Small intestine (tissue), 7 donors: ENCODE measurements at regions not wholly inside any gene's neighbourhood (a gene's known extent, or its start where the extent isn't known, plus 50 kb on each side); places are given as distances from the start of the nearest gene placed in this dataset.

Experiments used
- DNase-seq, 2 donors: peaks; one replicate each; pipeline versions ENCODE4 v3.0.0 to v3.0.0-alpha.2; 2013
- FAIRE-seq: peaks from 2 replicates; lab custom pipeline; 2012; peaks lifted over from hg19 to GRCh38; lab: Jason Lieb, UNC
- H3K27ac ChIP-seq, 3 donors: one replicate each; pipeline ENCODE4 v1.5.1; 2013; ENCODE audit warnings: low read length in 2 of 3, mild to moderate bottlenecking in 2 of 3, control low read depth in 1 of 3, inconsistent platforms in 1 of 3, low read depth in 1 of 3, moderate library complexity in 1 of 3
- H3K27me3 ChIP-seq, 3 donors: one replicate each; pipeline ENCODE4 v1.6.1; 2013; ENCODE audit warnings: low read length in 3 of 3, inconsistent platforms in 1 of 3; ENCODE audit not compliant: control insufficient read depth in 3 of 3, insufficient read depth in 3 of 3
- H3K36me3 ChIP-seq, 3 donors: one replicate each; pipeline ENCODE4 v1.6.1; 2013; ENCODE audit warnings: low read length in 3 of 3, inconsistent platforms in 1 of 3, low read depth in 1 of 3, mild to moderate bottlenecking in 1 of 3, moderate library complexity in 1 of 3; ENCODE audit not compliant: control insufficient read depth in 3 of 3, insufficient read depth in 2 of 3
- H3K4me1 ChIP-seq, 3 donors: one replicate each; pipeline ENCODE4 v1.6.1; 2013; ENCODE audit warnings: low read length in 2 of 3, inconsistent platforms in 1 of 3, low read depth in 1 of 3, mild to moderate bottlenecking in 1 of 3, moderate library complexity in 1 of 3; ENCODE audit not compliant: control insufficient read depth in 3 of 3, insufficient read depth in 2 of 3
- H3K4me3 ChIP-seq, 3 donors: one replicate each; pipeline ENCODE4 v1.5.1; 2013; ENCODE audit warnings: low read length in 3 of 3, control low read depth in 1 of 3, inconsistent platforms in 1 of 3, low read depth in 1 of 3, mild to moderate bottlenecking in 1 of 3, moderate library complexity in 1 of 3
- H3K9me3 ChIP-seq, 2 donors: one replicate each; pipeline ENCODE4 v1.6.1; 2013; ENCODE audit warnings: low read depth in 1 of 2, low read length in 1 of 2; ENCODE audit not compliant: control insufficient read depth in 2 of 2, insufficient read depth in 1 of 2
- WGBS, 3 donors: extraction: QIAGEN DNeasy Blood & Tissue Kit; methylation state at CpG; one replicate each; pipeline ENCODE4 v1.1.7; 2013; 5-methylcytosine and 5-hydroxymethylcytosine counted together
- donor health status: healthy with polysubstance abuse.
- donor health status: control.
- donor health status: control.
- donor health status: Bipolar disorder and iron deficiency.
- donor health status: healthy.

GRCh38 chr4:127174616-127175015 lies 458.1 kb upstream of the INTU start:
- Histone ChIP-seq H3K4me1 (no peaks in the 10 kb centered on the region), H3K27ac (no peak overlapping the region), H3K36me3 (no peaks in the 10 kb centered on the region), H3K9me3 (no peaks in the 10 kb centered on the region), H3K4me3 (no peak overlapping the region), H3K27me3 (no peaks in the 10 kb centered on the region)
- WGBS, 3 donors: 62 to 79% (median 69%) methylated on average over 2 of the region's 2 CpGs
- FAIRE-seq: no peak
- no peak for DNase-seq

- Histone ChIP-seq H3K27ac (no peak overlapping the region), H3K36me3 (no peaks in the 10 kb centered on the region), H3K4me3 (no peak overlapping the region), H3K4me1 (no peaks in the 10 kb centered on the region), H3K9me3 (peaks cover 0 to 6% of the 10 kb centered on the region in 2 donors), H3K27me3 (no peaks in the 10 kb centered on the region)
- no peak for FAIRE-seq
- WGBS, 3 donors: 28 to 41% (median 33%) methylated on average over 2 of the region's 2 CpGs
- no peak for DNase-seq
Measured at GRCh38 chr4:127179256-127180087, 453.3 kb upstream of the INTU start.

- DNase-seq (no peak), FAIRE-seq (no peak)
- Histone ChIP-seq H3K27ac (no peak overlapping the region), H3K4me3 (no peak overlapping the region), H3K27me3 (no peaks in the 10 kb centered on the region), H3K36me3 (no peaks in the 10 kb centered on the region), H3K9me3 (peaks cover 0 to 16% of the 10 kb centered on the region in 2 donors), H3K4me1 (no peaks in the 10 kb centered on the region)
Measured at GRCh38 chr4:127181001-127181400, 451.8 kb upstream of the INTU start.

- Histone ChIP-seq H3K36me3 (no peaks in the 10 kb centered on the region), H3K27me3 (no peaks in the 10 kb centered on the region), H3K9me3 (peaks cover 0 to 16% of the 10 kb centered on the region in 2 donors), H3K27ac (no peak overlapping the region), H3K4me1 (no peaks in the 10 kb centered on the region), H3K4me3 (no peak overlapping the region)
- FAIRE-seq (no peak), DNase-seq (no peak)
- 18 to 49% (median 18%) methylated on average over 1 of the region's 1 CpG for WGBS, 3 donors
Measured at GRCh38 chr4:127182687-127183086, 450.1 kb upstream of the INTU start.

GRCh38 chr4:127188847-127189246 lies 443.9 kb upstream of the INTU start:
- Histone ChIP-seq H3K4me1 (no peaks in the 10 kb centered on the region), H3K27ac (no peak overlapping the region), H3K4me3 (no peak overlapping the region), H3K27me3 (no peaks in the 10 kb centered on the region), H3K9me3 (peaks cover 0 to 15% of the 10 kb centered on the region in 2 donors), H3K36me3 (no peaks in the 10 kb centered on the region)
- FAIRE-seq (no peak), DNase-seq (no peak)
- 64 to 81% (median 80%) methylated on average over 1 of the region's 1 CpG for WGBS, 3 donors

- FAIRE-seq: no peak
Measured at GRCh38 chr4:127194281-127194680, 438.5 kb upstream of the INTU start.

GRCh38 chr4:127196655-127197352 lies 436.0 kb upstream of the INTU start:
- H3K4me1 ChIP-seq: no peaks in the 10 kb centered on the region
- peaks cover 0 to 7% of the 10 kb centered on the region in 2 donors for H3K9me3 ChIP-seq
- H3K36me3 ChIP-seq: no peaks in the 10 kb centered on the region
- no peak overlapping the region for H3K4me3 ChIP-seq
- no peak overlapping the region for H3K27ac ChIP-seq
- no peaks in the 10 kb centered on the region for H3K27me3 ChIP-seq
- DNase-seq (no peak), FAIRE-seq (no peak)
- 31 to 53% (median 47%) methylated on average over 7 of the region's 7 CpGs for WGBS, 3 donors

More at GRCh38 chr4:127194281-127194680, 438.5 kb upstream of the INTU start:
- Histone ChIP-seq H3K9me3 (peaks cover 0 to 9% of the 10 kb centered on the region in 2 donors), H3K27me3 (no peaks in the 10 kb centered on the region), H3K4me3 (no peak overlapping the region), H3K27ac (no peak overlapping the region), H3K36me3 (no peaks in the 10 kb centered on the region), H3K4me1 (no peaks in the 10 kb centered on the region)
- WGBS, 3 donors: 70 to 83% (median 82%) methylated on average over 1 of the region's 1 CpG
- DNase-seq: no peak

GRCh38 chr4:127203562-127204200 lies 429.1 kb upstream of the INTU start:
- no peak for DNase-seq
- no peak overlapping the region for H3K4me3 ChIP-seq
- 78 to 88% (median 83%) methylated on average over 3 of the region's 3 CpGs for WGBS, 3 donors
- no peaks in the 10 kb centered on the region for H3K9me3 ChIP-seq
- no peaks in the 10 kb centered on the region for H3K27me3 ChIP-seq
- H3K27ac ChIP-seq: no peak overlapping the region
- FAIRE-seq: no peak
- no peaks in the 10 kb centered on the region for H3K4me1 ChIP-seq
- H3K36me3 ChIP-seq: no peaks in the 10 kb centered on the region
